ENCODE measurements at regions not wholly inside any gene's neighbourhood (a gene's known extent, or its start where the extent isn't known, plus 50 kb on each side); places are given as distances from the start of the nearest gene placed in this dataset.
"Not testable (repeated sequence)": the region's sequence is repeated elsewhere in the genome, so short reads cannot be mapped to it uniquely, and the experiment has no call there.

- not testable (repeated sequence) for TF ChIP-seq CTCF, EP300 (IDR thresholded peaks at IDR 0.05)
These were observed 792.3 kb upstream of the MANEA start for GRCh38 chr6:94785081-94785480.

Data from ovary (tissue), 3 donors.